Stimulated activated CD8-positive, alpha-beta memory T cell treated with anti-CD3 and anti-CD28 coated beads, Interleukin-15, amount 100 ng/mL, for 4 hours (primary cell): ENCODE measurements at regions not wholly inside any gene's neighbourhood (a gene's known extent, or its start where the extent isn't known, plus 50 kb on each side); places are given as distances from the start of the nearest gene placed in this dataset.
"Not testable (repeated sequence)": the region's sequence is repeated elsewhere in the genome, so short reads cannot be mapped to it uniquely, and the experiment has no call there.

ENCODE experiments used
- DNase-seq, 2 donors: peaks; one replicate each; pipeline ENCODE4 v3.0.0-alpha.2; 2020; ENCODE audit warnings: low read depth in 2 of 2

GRCh38 chr12:13440844-13441243 is 244.3 kb downstream of the EMP1 start:
- no peak for DNase-seq

- no peak for DNase-seq
Observed at GRCh38 chr12:13437541-13437940, 241.0 kb downstream of the EMP1 start.

GRCh38 chr12:13436696-13437391 is 240.3 kb downstream of the EMP1 start:
- no peak for DNase-seq

- DNase-seq, result no peak
Observed at GRCh38 chr12:13436182-13436581, 239.7 kb downstream of the EMP1 start.

GRCh38 chr12:13435235-13435933 is 238.9 kb downstream of the EMP1 start:
- no peak for DNase-seq

GRCh38 chr12:13433768-13434167 is 237.2 kb downstream of the EMP1 start:
- DNase-seq, result no peak

GRCh38 chr12:13431041-13431440 is 234.5 kb downstream of the EMP1 start:
- no peak for DNase-seq

GRCh38 chr12:13428538-13429265 is 232.2 kb downstream of the EMP1 start:
- DNase-seq, result no peak

- no peak for DNase-seq
Observed at GRCh38 chr12:13425766-13426165, 229.2 kb downstream of the EMP1 start.

GRCh38 chr12:13422291-13422690 is 225.8 kb downstream of the EMP1 start:
- no peak for DNase-seq

- DNase-seq, result no peak
Observed at GRCh38 chr12:13417516-13417915, 221.0 kb downstream of the EMP1 start.

GRCh38 chr12:13411287-13411686 is 214.8 kb downstream of the EMP1 start:
- DNase-seq, result no peak

GRCh38 chr12:13405961-13406703 is 209.6 kb downstream of the EMP1 start:
- DNase-seq, result no peak

- DNase-seq, result no peak
Observed at GRCh38 chr12:13404631-13405473, 208.3 kb downstream of the EMP1 start.

- DNase-seq, result no peak
Observed at GRCh38 chr12:13404111-13404628, 207.6 kb downstream of the EMP1 start.

GRCh38 chr12:13391375-13391774 is 194.8 kb downstream of the EMP1 start:
- not testable (repeated sequence) for DNase-seq

GRCh38 chr12:13390918-13391317 is 194.4 kb downstream of the EMP1 start:
- DNase-seq, result no peak

GRCh38 chr12:13390381-13390861 is 193.9 kb downstream of the EMP1 start:
- DNase-seq, result no peak

GRCh38 chr12:13387101-13387500 is 190.6 kb downstream of the EMP1 start:
- DNase-seq, result no peak

GRCh38 chr12:13386323-13387039 is 190.0 kb downstream of the EMP1 start:
- DNase-seq, result no peak
